GM23338 (cell line): ENCODE measurements at regions not wholly inside any gene's neighbourhood (a gene's known extent, or its start where the extent isn't known, plus 50 kb on each side); places are given as distances from the start of the nearest gene placed in this dataset.

Experiments used
- CTCF ChIP-seq, 2 experiments: fragments of 200-600 bp in 1 of 2; sonication (generic) in 1 of 2; conservative IDR thresholded peaks; 2 replicates each; pipeline versions ENCODE4 v1.5.1 to v1.6.1; 2016 to 2017; ENCODE audit warnings: antibody characterized with exemption in 2 of 2, low read depth in 2 of 2, mild to moderate bottlenecking in 2 of 2, moderate library complexity in 1 of 2
- ETS1 ChIP-seq: IDR thresholded peaks from 2 replicates; pipeline ENCODE4 v1.6.1; 2016; ENCODE audit warnings: antibody characterized with exemption
- EZH2 ChIP-seq: fragments of 200-600 bp; sonication (generic); IDR thresholded peaks from one replicate; pipeline ENCODE4 v1.8.0; 2017; ENCODE audit warnings: antibody characterized with exemption, mild to moderate bottlenecking, low read depth; ENCODE audit not compliant: unreplicated experiment
- EZH2phosphoT487 ChIP-seq: fragments of 200-600 bp; sonication (generic); IDR thresholded peaks from one replicate; pipeline ENCODE4 v1.8.1; 2018; ENCODE audit warnings: antibody characterized with exemption; ENCODE audit not compliant: unreplicated experiment
- POLR2AphosphoS5 ChIP-seq: IDR thresholded peaks from 2 replicates; pipeline ENCODE4 v1.6.1; 2016; ENCODE audit warnings: antibody characterized with exemption, low read depth
- STAT1 ChIP-seq: IDR thresholded peaks from one replicate; pipeline ENCODE4 v1.6.1; 2016; ENCODE audit warnings: antibody characterized with exemption; ENCODE audit not compliant: unreplicated experiment
- ZNF331 ChIP-seq: fragments of 250-450 bp; sonication (Bioruptor Pico); IDR thresholded peaks from 2 replicates; pipeline ENCODE4 v1.5.0; 2020; ENCODE audit warnings: low read depth, mild to moderate bottlenecking, moderate library complexity
- TF ChIP-seq, protein P1 (sequence below): IDR thresholded peaks from one replicate; pipeline ENCODE4 v1.6.1; 2018; ENCODE audit warnings: antibody characterized with exemption; ENCODE audit not compliant: unreplicated experiment

GRCh38 chr1:78722947-78723346, 73.3 kb downstream of the IFI44 start:
- no peak for TF ChIP-seq CTCF (conservative IDR thresholded peaks at IDR 0.05; ENCODE audit: low read depth in 2 of 2)
- no peak for TF ChIP-seq EZH2
- no peak for TF ChIP-seq ZNF331 (CRISPR knock-in tag)
- no peak for TF ChIP-seq EZH2phosphoT487
- no peak for TF ChIP-seq ETS1
- TF ChIP-seq, protein P1, sequence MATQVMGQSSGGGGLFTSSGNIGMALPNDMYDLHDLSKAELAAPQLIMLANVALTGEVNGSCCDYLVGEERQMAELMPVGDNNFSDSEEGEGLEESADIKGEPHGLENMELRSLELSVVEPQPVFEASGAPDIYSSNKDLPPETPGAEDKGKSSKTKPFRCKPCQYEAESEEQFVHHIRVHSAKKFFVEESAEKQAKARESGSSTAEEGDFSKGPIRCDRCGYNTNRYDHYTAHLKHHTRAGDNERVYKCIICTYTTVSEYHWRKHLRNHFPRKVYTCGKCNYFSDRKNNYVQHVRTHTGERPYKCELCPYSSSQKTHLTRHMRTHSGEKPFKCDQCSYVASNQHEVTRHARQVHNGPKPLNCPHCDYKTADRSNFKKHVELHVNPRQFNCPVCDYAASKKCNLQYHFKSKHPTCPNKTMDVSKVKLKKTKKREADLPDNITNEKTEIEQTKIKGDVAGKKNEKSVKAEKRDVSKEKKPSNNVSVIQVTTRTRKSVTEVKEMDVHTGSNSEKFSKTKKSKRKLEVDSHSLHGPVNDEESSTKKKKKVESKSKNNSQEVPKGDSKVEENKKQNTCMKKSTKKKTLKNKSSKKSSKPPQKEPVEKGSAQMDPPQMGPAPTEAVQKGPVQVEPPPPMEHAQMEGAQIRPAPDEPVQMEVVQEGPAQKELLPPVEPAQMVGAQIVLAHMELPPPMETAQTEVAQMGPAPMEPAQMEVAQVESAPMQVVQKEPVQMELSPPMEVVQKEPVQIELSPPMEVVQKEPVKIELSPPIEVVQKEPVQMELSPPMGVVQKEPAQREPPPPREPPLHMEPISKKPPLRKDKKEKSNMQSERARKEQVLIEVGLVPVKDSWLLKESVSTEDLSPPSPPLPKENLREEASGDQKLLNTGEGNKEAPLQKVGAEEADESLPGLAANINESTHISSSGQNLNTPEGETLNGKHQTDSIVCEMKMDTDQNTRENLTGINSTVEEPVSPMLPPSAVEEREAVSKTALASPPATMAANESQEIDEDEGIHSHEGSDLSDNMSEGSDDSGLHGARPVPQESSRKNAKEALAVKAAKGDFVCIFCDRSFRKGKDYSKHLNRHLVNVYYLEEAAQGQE, result no peak
- TF ChIP-seq STAT1, result no peak
- no peak for TF ChIP-seq POLR2AphosphoS5
